Right ventricle myocardium inferior (tissue), 1 donor: ENCODE measurements at regions not wholly inside any gene's neighbourhood (a gene's known extent, or its start where the extent isn't known, plus 50 kb on each side); places are given as distances from the start of the nearest gene placed in this dataset.

Experiments
- ATAC-seq: fragments of 200-7000 bp; cut with Tn5 transposase; one replicate; pipeline ENCODE4 v1.9.1; 2020; ENCODE audit warnings: mild to moderate bottlenecking, moderate library complexity
- DNase-seq: peaks from one replicate; pipeline ENCODE4 v3.0.0; 2021; ENCODE audit errors: missing footprints
- intact Hi-C: fragments of 100-400 bp; cut with DNase I; formaldehyde crosslinking; loops from one replicate; pipeline ENCODE4 v1.11.0; 2022
- donor health status: DM: no; HTN: yes; CAD: no; lungs with severe emphysema.

GRCh38 chr17:77722366-77722765 lies 236.1 kb upstream of the TNRC6C start:
- ATAC-seq (no peak), DNase-seq (no peak)
- intact Hi-C loops = no loop called here

DNA sequence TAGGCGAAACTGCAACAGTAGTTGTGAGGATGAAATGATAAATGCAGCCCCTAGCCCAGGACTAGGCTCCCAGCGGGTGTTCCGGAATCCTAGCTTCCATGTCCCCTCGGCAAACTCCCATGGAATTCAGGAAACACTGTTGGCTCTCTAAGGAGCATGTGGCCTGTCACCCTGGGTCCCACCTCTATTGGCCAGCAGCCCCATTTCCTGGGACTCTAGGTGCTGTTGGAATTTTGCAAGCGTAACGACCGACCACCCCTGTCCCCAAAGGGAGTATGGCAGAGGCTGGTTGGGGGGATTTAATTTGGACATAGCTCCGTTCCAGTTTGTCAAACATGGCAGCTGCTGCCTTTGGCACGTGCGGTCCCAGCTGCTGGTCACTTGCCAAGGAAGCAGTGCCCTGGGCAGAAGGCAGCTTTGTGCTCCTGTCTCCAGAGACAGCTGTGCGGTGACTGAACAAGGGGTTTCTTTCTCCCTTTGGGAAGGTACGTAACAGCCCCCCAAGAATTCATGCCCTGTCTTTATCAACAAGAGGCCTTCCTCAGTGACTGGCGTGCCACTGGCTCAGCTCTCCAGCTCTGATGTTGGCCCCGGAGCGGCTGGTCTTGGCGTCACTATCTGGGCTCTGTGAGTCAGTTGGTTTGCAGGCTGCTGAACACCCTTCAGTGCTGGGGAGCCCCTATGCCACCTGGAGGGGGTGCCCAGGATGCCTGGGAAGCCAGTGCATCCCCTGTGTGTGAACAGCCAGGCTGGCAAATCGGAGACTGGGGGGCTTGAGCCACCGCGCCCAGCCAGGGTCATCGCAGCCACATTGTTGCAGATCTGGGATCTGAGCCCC lies 235.2 kb upstream of the TNRC6C start:
- intact Hi-C loops = no loop called here
- DNase-seq (no peak), ATAC-seq (no peak)

DNA sequence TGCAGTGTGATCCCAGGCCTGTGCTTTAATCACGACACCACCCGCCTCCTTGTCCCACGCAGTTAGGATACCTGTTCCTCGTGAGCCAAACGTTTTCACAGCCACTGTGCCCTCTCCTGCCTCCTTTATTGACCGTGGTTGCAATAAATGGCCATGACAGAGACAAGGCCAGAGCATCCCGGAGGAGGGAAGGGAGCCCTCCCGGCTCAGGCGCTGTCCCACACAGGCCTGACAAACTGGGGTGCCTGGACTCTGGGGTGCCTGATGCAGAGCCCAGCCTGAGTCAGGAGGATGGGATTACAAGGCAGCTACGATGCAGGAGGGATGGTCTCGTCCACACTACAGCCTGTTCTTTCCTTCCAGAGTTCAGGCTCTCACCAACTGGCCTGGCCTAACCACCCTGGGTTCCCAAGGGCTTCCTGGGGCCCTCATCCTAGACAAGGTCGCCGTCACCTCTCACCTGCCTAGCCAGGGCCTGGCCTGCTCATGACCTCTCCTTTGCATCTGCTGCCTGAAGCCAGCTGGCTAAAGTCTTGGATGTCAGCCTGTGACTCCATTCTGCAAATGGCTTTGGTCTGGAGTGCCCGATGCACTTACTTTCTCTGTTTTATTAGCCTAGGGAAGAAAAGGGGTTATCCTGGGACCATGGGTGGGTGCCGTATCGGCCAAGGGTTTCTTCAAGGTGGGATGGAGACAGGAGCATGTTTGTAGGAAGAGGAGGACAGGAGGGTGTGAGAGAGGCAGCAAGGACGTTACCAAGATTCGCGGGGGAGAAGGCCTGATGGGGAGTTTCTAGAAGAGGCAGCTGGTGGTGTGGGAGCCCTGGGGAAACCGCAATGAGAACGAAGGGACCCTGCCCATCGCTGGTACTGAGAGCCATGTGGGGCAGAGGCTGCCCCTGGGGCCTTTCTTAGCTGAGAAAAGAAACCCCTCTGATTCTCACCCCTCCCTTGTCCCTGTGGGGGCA lies 234.3 kb upstream of the TNRC6C start:
- intact Hi-C loops = no loop called here
- DNase-seq (no peak), ATAC-seq (no peak)

GRCh38 chr17:77724876-77725615 lies 233.5 kb upstream of the TNRC6C start:
- intact Hi-C loops = loop anchor here (5.0 kb wide), 1 partner anchor 162 kb away; no protein-coding TSS in a partner anchor
- DNase-seq = no peak
- ATAC-seq = no peak

DNA sequence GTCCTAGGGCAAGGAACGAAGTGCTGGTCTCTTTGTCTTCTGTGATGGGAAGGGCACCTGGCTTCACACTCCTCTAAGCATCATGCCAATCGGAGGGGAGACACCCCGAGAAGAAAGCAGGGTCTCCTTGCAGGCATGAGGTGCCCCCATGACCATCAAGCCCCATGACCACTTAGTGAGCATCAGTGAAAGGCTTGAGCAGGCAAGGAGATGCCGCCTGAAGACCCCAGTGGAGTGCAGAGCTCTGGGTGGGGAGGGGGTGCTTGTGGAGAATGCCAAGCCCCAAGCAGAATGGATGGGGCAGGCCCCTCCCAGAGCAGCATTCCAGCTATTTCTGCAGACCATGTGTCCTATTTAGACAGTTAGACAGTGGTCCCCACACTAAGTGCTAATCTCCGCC lies 232.7 kb upstream of the TNRC6C start:
- DNase-seq = no peak
- no peak for ATAC-seq
- intact Hi-C loops = loop anchor here (5.0 kb wide), 1 partner anchor 161 kb away; no protein-coding TSS in a partner anchor

DNA sequence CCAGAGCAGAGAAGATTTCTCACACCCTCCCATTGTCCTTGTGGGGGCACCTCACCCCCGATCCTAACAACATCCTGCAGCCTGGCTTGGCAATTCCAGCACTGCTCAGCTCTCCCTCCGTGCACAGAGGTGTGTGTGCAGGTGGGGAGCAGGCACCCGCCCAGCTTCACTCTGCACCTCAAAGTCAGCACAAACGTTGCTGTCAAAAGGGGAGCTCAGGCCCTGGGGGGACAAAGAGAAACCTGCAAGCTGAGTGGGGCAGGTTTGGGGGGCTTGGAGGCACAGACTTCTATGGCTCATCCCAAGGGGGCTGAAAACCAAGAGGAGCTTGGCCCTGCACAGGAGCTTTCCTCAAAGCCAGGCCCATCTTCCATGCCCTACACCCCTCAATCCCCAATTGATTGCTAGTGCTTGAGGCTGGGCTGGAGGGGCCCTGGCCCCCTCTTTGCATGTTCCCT lies 231.9 kb upstream of the TNRC6C start:
- ATAC-seq (no peak), DNase-seq (no peak)
- intact Hi-C loops = loop anchor here (5.0 kb wide), 1 partner anchor 161 kb away; no protein-coding TSS in a partner anchor

DNA sequence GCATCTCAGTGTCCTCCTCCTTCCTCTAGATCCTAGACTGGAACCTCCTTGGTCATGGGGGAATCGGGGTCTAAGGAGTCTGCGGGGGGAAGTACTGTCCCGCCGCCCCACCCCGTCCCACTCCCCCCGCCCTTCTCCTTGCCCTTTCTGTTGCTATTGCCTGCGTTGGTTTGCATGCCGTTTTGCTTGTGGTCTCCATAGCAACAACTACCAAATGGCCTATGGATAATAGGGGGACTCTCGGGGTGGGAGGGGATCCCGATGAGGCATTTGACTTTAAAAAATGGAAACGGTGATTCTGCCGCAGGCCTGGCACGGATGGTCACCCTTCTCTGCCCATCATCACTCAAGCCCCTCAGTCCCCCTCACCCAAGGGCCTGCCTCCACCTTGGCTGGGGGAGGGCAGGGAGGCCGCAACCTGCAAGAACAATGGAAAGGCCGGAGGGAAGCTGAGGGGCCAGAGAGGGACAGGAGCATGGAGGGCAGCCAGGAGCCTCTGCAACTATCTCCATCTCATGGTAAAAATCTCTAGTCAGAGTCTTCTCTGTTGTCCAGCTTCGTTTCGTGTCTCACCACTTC lies 231.4 kb upstream of the TNRC6C start:
- intact Hi-C loops = loop anchor here (5.0 kb wide), 1 partner anchor 160 kb away; no protein-coding TSS in a partner anchor
- no peak for ATAC-seq
- DNase-seq = no peak

- intact Hi-C loops = loop anchor here (5.0 kb wide), 1 partner anchor 159 kb away; no protein-coding TSS in a partner anchor
- ATAC-seq (peak; percentile 13), DNase-seq (no peak)
These were observed 230.1 kb upstream of the TNRC6C start for GRCh38 chr17:77728474-77728795.

DNA sequence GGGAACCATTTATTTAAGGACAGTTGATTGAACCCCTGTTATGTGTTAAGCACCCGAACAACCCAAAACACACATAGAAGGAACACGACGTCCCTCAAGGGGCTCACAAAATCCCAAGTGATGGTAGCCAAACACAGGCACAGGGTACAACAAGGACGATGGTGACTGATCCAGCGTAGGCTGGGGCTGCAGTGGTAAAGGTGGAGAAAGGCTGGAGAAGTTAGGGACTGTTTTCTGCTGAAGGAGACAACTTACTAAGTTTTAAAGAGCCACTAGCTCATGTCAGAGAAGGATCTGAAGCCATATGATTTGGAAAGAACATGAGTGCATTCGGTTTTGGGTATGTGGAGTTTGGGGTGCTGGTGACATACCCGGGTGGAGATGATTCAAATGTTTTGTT lies 229.6 kb upstream of the TNRC6C start:
- intact Hi-C loops = loop anchor here (5.0 kb wide), 1 partner anchor 158 kb away; no protein-coding TSS in a partner anchor
- no peak for DNase-seq
- ATAC-seq = no peak

DNA sequence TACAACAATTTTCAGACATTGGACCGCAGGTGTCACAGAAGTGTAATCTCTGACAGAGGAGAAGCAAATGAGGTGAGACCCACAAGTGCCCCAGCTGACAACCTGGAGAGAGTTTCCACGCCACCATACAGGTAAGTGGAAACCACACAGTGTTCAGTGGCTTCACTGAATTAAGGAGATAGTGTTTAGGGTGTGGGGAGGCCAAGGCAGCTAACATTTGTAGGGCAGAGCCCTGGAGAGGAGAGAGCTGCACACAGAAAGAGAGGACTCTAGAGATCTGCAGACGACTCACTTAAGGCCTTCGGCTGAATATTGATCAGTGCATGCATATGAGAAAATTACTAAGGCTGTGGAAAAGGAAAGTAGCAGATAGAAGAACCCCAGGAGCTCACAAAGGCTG lies 228.9 kb upstream of the TNRC6C start:
- no peak for DNase-seq

DNA sequence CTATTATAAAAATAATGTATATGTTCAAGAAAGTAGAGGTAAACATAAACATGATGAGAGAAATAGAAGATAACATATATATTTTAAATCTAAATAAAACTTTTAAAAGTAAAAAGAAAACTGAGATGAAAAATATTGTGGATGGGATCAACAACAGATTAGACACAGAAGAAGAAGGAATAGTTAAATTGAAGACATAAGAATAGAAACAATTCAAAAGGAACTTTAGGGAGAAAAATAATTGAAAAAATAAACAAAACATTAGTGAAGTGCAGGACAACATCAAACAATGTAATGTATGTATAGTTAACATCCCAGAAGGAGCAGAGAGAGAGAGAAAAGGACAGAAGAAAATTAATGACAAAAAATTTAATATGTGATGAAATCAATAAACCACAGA lies 228.1 kb upstream of the TNRC6C start:
- ATAC-seq (no peak), DNase-seq (no peak)
- intact Hi-C loops = loop anchor here (5.0 kb wide), 1 partner anchor 48 kb away; no protein-coding TSS in a partner anchor

More for the DNA sequence above, 228.9 kb upstream of the TNRC6C start:
- ATAC-seq = no peak
- intact Hi-C loops = loop anchor here (5.0 kb wide), 1 partner anchor 158 kb away; no protein-coding TSS in a partner anchor

- intact Hi-C loops = loop anchor here (2.0 to 5.0 kb wide), 3 partner anchors 51 to 191 kb away; no protein-coding TSS in a partner anchor
- no peak for ATAC-seq
- DNase-seq = no peak
These were observed 224.8 kb upstream of the TNRC6C start for GRCh38 chr17:77733576-77734296.

DNA sequence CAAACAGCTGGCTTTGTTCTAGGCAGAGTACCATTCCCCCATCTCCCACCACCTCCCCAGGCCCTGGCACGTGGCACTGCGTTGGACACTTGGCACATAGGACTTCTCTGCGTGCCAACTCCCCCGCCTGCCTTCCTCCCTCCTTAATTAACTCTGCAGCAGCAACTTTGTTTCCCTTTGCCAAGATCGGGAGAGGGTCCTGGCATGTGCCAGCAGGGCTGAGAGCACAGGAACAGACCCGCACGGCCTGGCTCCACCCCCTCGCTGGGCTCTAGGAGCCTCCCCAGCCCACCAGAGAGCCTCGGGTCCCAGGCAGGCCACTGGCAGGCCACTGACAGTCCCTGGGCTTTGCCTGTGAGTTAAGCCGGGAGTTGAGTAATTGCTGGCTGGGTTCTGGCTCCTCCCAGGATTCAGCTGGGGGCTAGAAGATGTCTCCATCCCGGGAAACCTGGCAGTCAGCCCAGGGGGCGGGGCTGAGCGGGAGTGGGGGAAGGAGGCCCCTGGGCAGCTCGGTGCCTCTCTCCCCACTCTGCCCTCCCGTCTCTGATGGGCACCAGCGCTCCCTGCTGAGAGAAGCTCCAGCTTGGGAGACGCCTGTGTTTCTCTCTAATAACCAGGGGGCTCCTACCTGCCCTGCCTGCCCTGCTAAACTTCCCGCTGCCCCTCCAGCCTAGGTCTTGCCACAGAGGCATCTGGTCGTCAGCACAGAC lies 224.0 kb upstream of the TNRC6C start:
- intact Hi-C loops = loop anchor here (2.0 to 5.0 kb wide), 4 partner anchors 52 to 192 kb away; no protein-coding TSS in a partner anchor

GRCh38 chr17:77735081-77735565 lies 223.4 kb upstream of the TNRC6C start:
- DNase-seq (no peak), ATAC-seq (peak; percentile 23)
- intact Hi-C loops = loop anchor here (2.0 to 5.0 kb wide), 3 partner anchors 77 to 192 kb away; no protein-coding TSS in a partner anchor

More for the DNA sequence above, 224.0 kb upstream of the TNRC6C start:
- ATAC-seq (peak; percentile 78), DNase-seq (peak; percentile 93)

GRCh38 chr17:77735566-77736198 lies 222.8 kb upstream of the TNRC6C start:
- peak; percentile 58 for ATAC-seq
- intact Hi-C loops = loop anchor here (2.0 to 5.0 kb wide), 3 partner anchors 77 to 193 kb away; no protein-coding TSS in a partner anchor
- DNase-seq = no peak

DNA sequence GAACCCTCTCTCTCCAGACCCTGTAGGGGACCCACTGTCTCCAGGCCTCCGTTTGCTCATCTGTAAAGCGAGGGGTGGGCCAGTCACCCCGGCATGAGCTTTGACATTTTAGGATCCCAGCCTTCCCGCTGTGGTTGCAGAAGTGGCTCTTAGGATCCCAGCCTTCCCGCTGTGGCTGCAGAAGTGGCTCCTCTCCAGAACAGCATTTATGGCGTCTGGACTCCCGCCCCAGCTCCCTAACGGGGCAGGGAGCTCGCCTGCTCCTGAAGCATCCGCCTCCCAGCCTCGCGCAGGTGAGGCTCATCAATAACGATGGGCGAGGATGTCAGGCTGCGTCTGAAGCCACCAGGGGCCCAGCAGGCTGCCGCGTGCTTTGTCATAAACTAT lies 222.3 kb upstream of the TNRC6C start:
- intact Hi-C loops = loop anchor here (5.0 kb wide), 1 partner anchor 76 kb away; no protein-coding TSS in a partner anchor
- DNase-seq (no peak), ATAC-seq (no peak)
